HCT116 (cell line): ENCODE measurements at regions not wholly inside any gene's neighbourhood (a gene's known extent, or its start where the extent isn't known, plus 50 kb on each side); places are given as distances from the start of the nearest gene placed in this dataset.

ENCODE experiments used
- POLR2A ChIP-seq: IDR thresholded peaks from 2 replicates; pipeline ENCODE4 v1.7.0; 2011; ENCODE audit warnings: borderline replicate concordance; ENCODE audit not compliant: insufficient read depth, insufficient read length; ENCODE audit errors: extremely low read depth
- RAD21 ChIP-seq: IDR thresholded peaks from 2 replicates; pipeline ENCODE4 v1.6.1; 2012; ENCODE audit warnings: low read depth, mild to moderate bottlenecking
- TCF7L2 ChIP-seq: IDR thresholded peaks from 2 replicates; pipeline ENCODE4 v1.7.0; 2011; ENCODE audit warnings: borderline replicate concordance, inconsistent platforms; ENCODE audit not compliant: insufficient read depth, insufficient read length; ENCODE audit errors: extremely low read depth
- YY1 ChIP-seq: IDR thresholded peaks from 2 replicates; pipeline ENCODE4 v1.6.1; 2011; ENCODE audit warnings: low read length, low read depth, moderate library complexity, mild to moderate bottlenecking; ENCODE audit not compliant: insufficient replicate concordance; ENCODE audit errors: extremely low read depth
- TF ChIP-seq, protein P1 (sequence below), 3 experiments: fragments of 200-600 bp in 1 of 3; sonication (generic) in 1 of 3; IDR thresholded peaks in 2 of 3; conservative IDR thresholded peaks in 1 of 3; 2 replicates each; pipeline ENCODE4 v1.5.1; 2012 to 2017; ENCODE audit warnings: low read depth in 2 of 3, low read length in 2 of 3, antibody characterized with exemption in 1 of 3, borderline replicate concordance in 1 of 3, control low read depth in 1 of 3, mild to moderate bottlenecking in 1 of 3, mixed read lengths in 1 of 3, mixed run types in 1 of 3, moderate library complexity in 1 of 3; ENCODE audit not compliant: insufficient read depth in 1 of 3

- TF ChIP-seq YY1 (no peak), RAD21 (no peak), TCF7L2 (no peak), POLR2A (no peak)
- TF ChIP-seq, protein P1, sequence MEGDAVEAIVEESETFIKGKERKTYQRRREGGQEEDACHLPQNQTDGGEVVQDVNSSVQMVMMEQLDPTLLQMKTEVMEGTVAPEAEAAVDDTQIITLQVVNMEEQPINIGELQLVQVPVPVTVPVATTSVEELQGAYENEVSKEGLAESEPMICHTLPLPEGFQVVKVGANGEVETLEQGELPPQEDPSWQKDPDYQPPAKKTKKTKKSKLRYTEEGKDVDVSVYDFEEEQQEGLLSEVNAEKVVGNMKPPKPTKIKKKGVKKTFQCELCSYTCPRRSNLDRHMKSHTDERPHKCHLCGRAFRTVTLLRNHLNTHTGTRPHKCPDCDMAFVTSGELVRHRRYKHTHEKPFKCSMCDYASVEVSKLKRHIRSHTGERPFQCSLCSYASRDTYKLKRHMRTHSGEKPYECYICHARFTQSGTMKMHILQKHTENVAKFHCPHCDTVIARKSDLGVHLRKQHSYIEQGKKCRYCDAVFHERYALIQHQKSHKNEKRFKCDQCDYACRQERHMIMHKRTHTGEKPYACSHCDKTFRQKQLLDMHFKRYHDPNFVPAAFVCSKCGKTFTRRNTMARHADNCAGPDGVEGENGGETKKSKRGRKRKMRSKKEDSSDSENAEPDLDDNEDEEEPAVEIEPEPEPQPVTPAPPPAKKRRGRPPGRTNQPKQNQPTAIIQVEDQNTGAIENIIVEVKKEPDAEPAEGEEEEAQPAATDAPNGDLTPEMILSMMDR (IDR thresholded peaks at IDR 0.05 in 2 of 3, conservative IDR thresholded peaks at IDR 0.05 in 1 of 3; ENCODE audit: borderline replicate concordance in 1 of 3, insufficient read depth in 1 of 3, low read depth in 2 of 3, low read length in 2 of 3) = no peak
These were observed 204.6 kb downstream of the MTX2 start for GRCh38 chr2:176473851-176474250.
